Endodermal cell (in vitro differentiated cells): ENCODE measurements at regions not wholly inside any gene's neighbourhood (a gene's known extent, or its start where the extent isn't known, plus 50 kb on each side); places are given as distances from the start of the nearest gene placed in this dataset.

ENCODE experiments used
- DNase-seq: peaks from one replicate; pipeline ENCODE4 v3.0.0-alpha.2; 2017
- H3K27ac ChIP-seq: 2 replicates; pipeline ENCODE4 v1.5.1; 2013; ENCODE audit warnings: mild to moderate bottlenecking, low read depth, low read length, moderate library complexity
- H3K27me3 ChIP-seq: 2 replicates; pipeline ENCODE4 v1.6.1; 2013; ENCODE audit warnings: mild to moderate bottlenecking, low read length, moderate library complexity; ENCODE audit not compliant: insufficient read depth, control insufficient read depth, poor library complexity, severe bottlenecking
- H3K36me3 ChIP-seq: 2 replicates; pipeline ENCODE4 v1.7.0; 2013; ENCODE audit warnings: mild to moderate bottlenecking, low read length, moderate library complexity; ENCODE audit not compliant: control insufficient read depth, insufficient read depth
- H3K4me1 ChIP-seq: one replicate; pipeline ENCODE4 v1.7.0; 2013; ENCODE audit warnings: low read length; ENCODE audit not compliant: control insufficient read depth, insufficient read depth
- H3K4me3 ChIP-seq: 2 replicates; pipeline ENCODE4 v1.5.1; 2013; ENCODE audit warnings: mild to moderate bottlenecking, low read length, moderate library complexity
- H3K9ac ChIP-seq: 2 replicates; pipeline ENCODE4 v1.6.1; 2013; ENCODE audit warnings: mild to moderate bottlenecking, low read length, moderate library complexity; ENCODE audit not compliant: poor library complexity, severe bottlenecking; ENCODE audit errors: extremely low read depth
- H3K9me3 ChIP-seq: 2 replicates; pipeline ENCODE4 v1.6.1; 2013; ENCODE audit warnings: mild to moderate bottlenecking, low read length, moderate library complexity; ENCODE audit not compliant: control insufficient read depth
- H3K27ac Mint-ChIP-seq: 2 replicates; pipeline ENCODE4 v1.8.0; 2020; ENCODE audit warnings: mixed read lengths
- H3K27me3 Mint-ChIP-seq: 2 replicates; pipeline ENCODE4 v1.8.0; 2021; ENCODE audit warnings: mild to moderate bottlenecking, mixed read lengths; ENCODE audit not compliant: insufficient read depth
- H3K36me3 Mint-ChIP-seq: 2 replicates; pipeline ENCODE4 v1.8.0; 2020; ENCODE audit warnings: low read depth, mixed read lengths
- H3K4me1 Mint-ChIP-seq: 2 replicates; pipeline ENCODE4 v1.8.0; 2020; ENCODE audit warnings: mixed read lengths
- H3K4me3 Mint-ChIP-seq: 2 replicates; pipeline ENCODE4 v1.8.0; 2020; ENCODE audit warnings: mild to moderate bottlenecking, moderate library complexity, mixed read lengths
- H3K9me3 Mint-ChIP-seq: 2 replicates; pipeline ENCODE4 v1.8.0; 2020; ENCODE audit warnings: mild to moderate bottlenecking, mixed read lengths
- WGBS, 2 experiments: methylation state at CpG; one replicate each; pipeline versions ENCODE4 v1.1.5 to v1.1.7; 2013; ENCODE audit warnings: missing lambda C conversion rate in 2 of 2, mixed read lengths in 1 of 2; ENCODE audit not compliant: insufficient coverage in 1 of 2, insufficient read length in 1 of 2; 5-methylcytosine and 5-hydroxymethylcytosine counted together
- TF ChIP-seq, protein P1 (sequence below): fragments of 200-600 bp; sonication (generic); conservative IDR thresholded peaks from 2 replicates; pipeline ENCODE4 v1.5.0; 2021; ENCODE audit warnings: antibody characterized with exemption, mild to moderate bottlenecking

DNA sequence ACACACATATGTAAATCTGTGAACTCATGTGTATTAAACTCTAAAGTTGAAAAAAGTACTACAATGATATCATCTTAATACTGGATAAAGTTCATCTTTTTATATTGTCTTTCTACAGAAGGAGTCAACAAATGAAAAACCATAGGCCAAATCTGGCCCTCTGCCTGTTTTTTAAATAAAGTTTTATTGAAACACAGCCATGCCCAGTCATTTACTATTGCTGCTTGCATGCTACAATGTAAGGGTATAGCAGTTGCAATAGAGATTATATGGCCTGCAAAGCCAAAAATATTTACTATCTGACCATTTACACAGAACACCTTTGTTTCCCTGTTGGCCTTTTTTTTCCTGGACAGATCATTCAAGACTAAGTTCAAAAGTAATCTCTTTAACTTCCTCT, 374.6 kb upstream of the ARID1B start:
- Histone ChIP-seq H3K27me3 (no peaks in the 10 kb centered on the region), H3K9me3 (peaks cover 14% of the 10 kb centered on the region), H3K4me3 (peak overlapping the region; percentile 13), H3K27ac (no peak overlapping the region), H3K4me1 (no peaks in the 10 kb centered on the region), H3K36me3 (no peaks in the 10 kb centered on the region), H3K9ac (no peak overlapping the region)
- H3K4me3 Mint-ChIP-seq: no peak overlapping the region
- peaks cover 5% of the 10 kb centered on the region for H3K36me3 Mint-ChIP-seq
- peaks cover 11% of the 10 kb centered on the region for H3K9me3 Mint-ChIP-seq
- peaks cover 34% of the 10 kb centered on the region for H3K4me1 Mint-ChIP-seq
- no peak overlapping the region for H3K27ac Mint-ChIP-seq
- no peak for DNase-seq
- TF ChIP-seq, protein P1, sequence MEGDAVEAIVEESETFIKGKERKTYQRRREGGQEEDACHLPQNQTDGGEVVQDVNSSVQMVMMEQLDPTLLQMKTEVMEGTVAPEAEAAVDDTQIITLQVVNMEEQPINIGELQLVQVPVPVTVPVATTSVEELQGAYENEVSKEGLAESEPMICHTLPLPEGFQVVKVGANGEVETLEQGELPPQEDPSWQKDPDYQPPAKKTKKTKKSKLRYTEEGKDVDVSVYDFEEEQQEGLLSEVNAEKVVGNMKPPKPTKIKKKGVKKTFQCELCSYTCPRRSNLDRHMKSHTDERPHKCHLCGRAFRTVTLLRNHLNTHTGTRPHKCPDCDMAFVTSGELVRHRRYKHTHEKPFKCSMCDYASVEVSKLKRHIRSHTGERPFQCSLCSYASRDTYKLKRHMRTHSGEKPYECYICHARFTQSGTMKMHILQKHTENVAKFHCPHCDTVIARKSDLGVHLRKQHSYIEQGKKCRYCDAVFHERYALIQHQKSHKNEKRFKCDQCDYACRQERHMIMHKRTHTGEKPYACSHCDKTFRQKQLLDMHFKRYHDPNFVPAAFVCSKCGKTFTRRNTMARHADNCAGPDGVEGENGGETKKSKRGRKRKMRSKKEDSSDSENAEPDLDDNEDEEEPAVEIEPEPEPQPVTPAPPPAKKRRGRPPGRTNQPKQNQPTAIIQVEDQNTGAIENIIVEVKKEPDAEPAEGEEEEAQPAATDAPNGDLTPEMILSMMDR: no peak
- peaks cover 13% of the 10 kb centered on the region for H3K27me3 Mint-ChIP-seq

DNA sequence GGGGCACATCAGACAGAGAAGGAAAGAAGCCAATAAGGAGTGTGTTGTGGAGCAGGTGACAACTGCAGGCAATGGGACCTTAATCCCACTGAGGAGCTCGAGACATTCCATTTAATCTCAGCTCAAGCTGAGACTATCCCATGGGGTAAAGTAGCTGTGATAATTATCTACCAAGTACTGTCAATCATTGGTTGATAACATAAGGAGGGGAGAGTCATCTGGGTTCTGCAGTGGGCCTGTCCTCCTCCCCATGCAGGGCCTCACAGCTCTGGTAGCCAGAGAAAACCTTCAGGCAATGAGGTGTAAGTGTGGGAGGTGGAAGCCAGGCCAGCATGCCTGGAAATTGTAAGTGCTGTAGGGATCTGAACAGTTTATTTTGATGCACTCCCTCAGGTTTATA, 375.0 kb upstream of the ARID1B start:
- H3K36me3 ChIP-seq: no peaks in the 10 kb centered on the region
- DNase-seq: peak; percentile 66
- peaks cover 16% of the 10 kb centered on the region for H3K27me3 Mint-ChIP-seq
- H3K9ac ChIP-seq: no peak overlapping the region
- no peaks in the 10 kb centered on the region for H3K4me1 ChIP-seq
- TF ChIP-seq, protein P1: no peak
- no peaks in the 10 kb centered on the region for H3K27me3 ChIP-seq
- peaks cover 11% of the 10 kb centered on the region for H3K9me3 Mint-ChIP-seq
- H3K27ac ChIP-seq: no peak overlapping the region
- H3K36me3 Mint-ChIP-seq: peaks cover 5% of the 10 kb centered on the region
- no peak overlapping the region for H3K4me3 ChIP-seq
- no peak overlapping the region for H3K27ac Mint-ChIP-seq
- peaks cover 14% of the 10 kb centered on the region for H3K9me3 ChIP-seq
- H3K4me3 Mint-ChIP-seq: no peak overlapping the region
- H3K4me1 Mint-ChIP-seq: peaks cover 36% of the 10 kb centered on the region
- WGBS, 2 experiments: 0% methylated on average over 1 of the region's 1 CpG; no CpG with 5 or more reads in 1 of the 2 experiments

DNA sequence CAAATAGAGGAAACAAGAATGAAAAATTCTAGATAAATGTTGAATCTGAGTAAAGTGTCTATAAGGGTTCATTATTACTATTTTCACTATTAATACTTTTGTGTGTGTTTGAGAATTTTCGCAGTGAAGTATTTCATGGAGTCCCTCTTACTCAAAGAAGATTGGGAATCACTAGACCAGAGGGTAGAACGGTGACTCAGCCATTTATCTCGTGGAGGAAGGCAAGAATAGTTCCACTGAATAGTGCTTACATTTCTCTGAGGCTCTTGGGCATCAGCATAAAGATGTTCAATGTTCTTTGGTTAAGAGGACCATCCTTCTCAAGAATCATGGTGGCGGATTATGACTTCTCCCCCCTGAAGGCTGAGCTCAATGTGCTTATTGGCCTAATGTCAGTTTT, 376.7 kb upstream of the ARID1B start:
- Histone ChIP-seq H3K36me3 (no peaks in the 10 kb centered on the region), H3K4me1 (no peaks in the 10 kb centered on the region), H3K27me3 (no peaks in the 10 kb centered on the region), H3K4me3 (peak overlapping the region; percentile 4), H3K27ac (no peak overlapping the region), H3K9me3 (peaks cover 14% of the 10 kb centered on the region), H3K9ac (no peak overlapping the region)
- Mint-ChIP-seq H3K36me3 (peaks cover 5% of the 10 kb centered on the region), H3K27ac (no peak overlapping the region), H3K4me3 (no peak overlapping the region), H3K4me1 (peaks cover 49% of the 10 kb centered on the region), H3K9me3 (peaks cover 11% of the 10 kb centered on the region), H3K27me3 (peaks cover 18% of the 10 kb centered on the region)
- TF ChIP-seq, protein P1: no peak
- no peak for DNase-seq
- 87 to 96% methylated on average over 2 to 4 of the region's 4 CpGs for WGBS, 2 experiments
